Activated CD4-positive, alpha-beta T cell treated with anti-CD3 and anti-CD28 coated beads for 24 hours (primary cell): ENCODE measurements at regions not wholly inside any gene's neighbourhood (a gene's known extent, or its start where the extent isn't known, plus 50 kb on each side); places are given as distances from the start of the nearest gene placed in this dataset.
"Not testable (repeated sequence)": the region's sequence is repeated elsewhere in the genome, so short reads cannot be mapped to it uniquely, and the experiment has no call there.

Experiments used
- DNase-seq, 2 donors: peaks; one replicate each; pipeline ENCODE4 v3.0.0-alpha.2; 2020; ENCODE audit warnings: low read depth in 2 of 2

DNA sequence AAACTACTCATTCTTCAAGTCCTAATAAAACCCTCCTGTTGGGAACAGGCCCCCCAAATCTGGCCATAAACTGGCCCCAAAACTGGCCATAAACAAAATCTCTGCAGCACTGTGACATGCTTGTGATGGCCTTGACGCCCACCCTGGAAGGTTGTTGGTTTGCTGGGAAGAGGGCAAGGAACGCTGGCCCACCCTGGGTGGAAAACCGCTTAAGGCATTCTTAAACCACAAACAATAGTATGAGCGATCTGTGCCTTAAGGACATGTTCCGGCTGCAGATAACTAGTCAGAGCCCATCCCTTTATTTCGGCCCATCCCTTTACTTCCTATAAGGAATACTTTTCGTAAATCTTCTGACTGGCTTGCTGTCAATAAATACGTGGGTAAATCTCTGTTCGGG is 404.4 kb downstream of the METTL4 start:
- not testable (repeated sequence) for DNase-seq

DNA sequence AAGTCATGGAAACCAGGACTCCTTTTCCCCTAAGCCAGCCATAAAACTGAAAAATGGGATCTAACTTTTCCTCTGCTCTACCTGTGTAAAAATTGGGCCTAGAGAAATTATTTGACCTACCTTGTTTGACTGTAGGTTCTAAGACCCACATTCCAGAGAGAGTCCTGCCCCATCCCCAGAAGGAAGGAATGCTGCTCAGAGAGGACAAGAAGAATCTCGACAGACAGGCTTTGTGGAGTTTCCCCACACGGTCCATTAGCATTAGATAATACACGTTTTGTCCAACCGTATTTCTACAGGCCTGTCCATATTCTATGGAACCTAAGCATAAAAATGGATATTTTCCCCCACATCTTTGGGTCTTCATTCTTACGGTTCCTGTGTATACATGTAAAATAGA is 403.3 kb downstream of the METTL4 start:
- no peak for DNase-seq

DNA sequence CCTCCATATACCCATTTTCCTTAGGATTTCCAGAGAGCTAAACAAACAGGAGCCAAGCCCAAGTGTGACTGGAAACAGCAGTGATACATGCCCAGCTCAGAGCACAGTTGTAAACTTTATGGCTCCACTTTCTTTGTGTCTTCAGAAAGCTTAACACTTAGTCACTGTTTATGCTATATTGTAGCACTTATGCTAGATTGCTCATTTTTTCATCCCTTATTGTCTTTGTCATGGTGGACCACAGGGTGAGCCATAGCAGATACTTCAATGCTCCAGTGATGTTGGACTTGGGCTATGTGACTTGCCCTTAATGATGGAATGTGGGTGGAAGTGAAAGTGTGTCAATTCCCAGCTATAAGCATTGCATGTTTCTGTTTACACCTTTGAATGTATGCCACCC is 401.6 kb downstream of the METTL4 start:
- DNase-seq: no peak

DNA sequence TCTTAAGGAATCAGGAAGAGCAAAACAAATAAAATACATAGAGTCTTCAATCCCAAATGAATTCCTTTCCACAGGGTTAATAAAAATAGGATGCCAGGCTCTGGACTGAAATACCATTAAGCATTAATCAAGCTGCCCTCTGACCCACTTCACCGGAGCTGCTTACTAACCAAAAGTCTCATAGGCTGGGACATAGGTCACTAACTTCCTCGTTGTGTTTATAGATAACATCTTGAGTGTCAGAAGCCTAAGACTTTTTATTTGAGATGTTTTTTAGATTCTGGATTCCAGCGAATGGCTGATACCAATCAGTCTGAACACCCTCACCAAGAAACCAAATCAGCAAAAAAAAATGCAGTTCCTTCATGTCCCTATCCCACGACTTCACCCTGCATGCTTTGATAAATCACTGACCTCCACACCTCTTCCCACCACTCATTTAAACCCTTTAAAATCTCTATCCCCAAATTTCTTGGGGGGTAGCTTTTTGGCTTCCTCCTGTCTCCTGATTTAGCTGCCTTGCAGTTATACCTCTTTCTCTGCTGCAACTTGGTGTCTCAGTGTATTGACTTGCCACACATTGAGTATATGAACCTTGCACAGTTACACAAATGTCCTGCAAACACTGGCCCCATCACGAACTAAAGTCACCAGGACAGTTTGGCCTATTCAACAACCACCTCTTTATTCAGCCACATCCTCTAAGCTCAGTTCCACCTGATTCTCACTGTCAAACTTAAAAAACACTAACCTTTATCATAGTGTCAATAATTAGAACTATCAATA is 399.3 kb downstream of the METTL4 start:
- no peak for DNase-seq

DNA sequence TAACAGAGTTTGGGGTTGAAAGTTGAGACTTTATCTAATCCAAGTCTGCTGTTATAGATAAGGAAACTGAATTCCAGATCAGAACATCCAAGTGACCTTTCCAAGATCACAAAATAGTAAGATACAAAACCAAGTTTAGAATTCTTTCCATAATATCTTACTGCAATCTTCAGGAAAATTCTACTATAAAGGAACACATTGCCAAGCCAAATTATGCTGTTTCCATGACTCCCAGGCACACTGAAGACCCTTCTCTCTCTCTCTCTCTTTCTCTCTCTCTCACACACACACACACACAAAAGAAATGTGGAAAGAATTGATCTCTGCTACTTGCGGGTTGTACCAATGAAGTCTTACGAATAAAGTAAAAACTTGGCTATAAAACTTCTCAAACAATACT is 398.4 kb downstream of the METTL4 start:
- DNase-seq: no peak

DNA sequence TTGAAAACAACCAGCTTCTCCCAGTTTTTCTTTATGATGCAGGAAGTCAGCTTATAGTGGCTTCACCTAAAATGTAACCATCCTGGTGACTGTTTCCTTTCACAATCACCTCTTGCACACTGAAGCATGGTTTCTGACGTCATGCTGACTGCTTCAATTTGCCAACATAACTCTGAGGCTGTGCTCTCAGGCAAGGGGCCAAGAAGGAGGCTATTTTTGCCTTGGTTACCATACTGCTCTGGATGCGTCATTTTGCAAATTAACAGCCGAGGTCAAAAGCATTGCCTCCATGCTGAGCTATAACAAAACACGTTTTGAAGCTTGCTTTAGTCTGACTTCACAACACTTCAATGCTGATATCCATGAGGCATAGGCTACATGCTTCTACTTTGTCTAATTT is 397.8 kb downstream of the METTL4 start:
- DNase-seq: no peak

DNA sequence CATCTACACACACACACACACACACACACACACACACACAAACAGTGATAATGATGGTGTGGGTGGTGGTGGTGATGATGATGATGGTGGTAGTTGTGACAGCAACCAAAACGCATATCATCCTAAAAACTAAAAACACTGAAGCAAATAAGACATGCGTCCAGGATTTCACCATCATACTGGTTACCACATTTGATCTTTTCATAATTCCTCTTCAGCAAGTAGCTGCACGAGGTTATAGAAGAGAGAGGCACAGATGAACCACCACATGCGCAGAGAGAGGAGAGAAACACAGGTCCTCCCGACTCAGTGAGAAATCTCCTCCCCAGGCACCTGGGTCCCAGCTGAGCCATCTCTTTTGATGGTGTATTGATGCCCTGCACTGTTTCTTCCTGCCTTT is 393.3 kb downstream of the METTL4 start:
- DNase-seq: no peak

DNA sequence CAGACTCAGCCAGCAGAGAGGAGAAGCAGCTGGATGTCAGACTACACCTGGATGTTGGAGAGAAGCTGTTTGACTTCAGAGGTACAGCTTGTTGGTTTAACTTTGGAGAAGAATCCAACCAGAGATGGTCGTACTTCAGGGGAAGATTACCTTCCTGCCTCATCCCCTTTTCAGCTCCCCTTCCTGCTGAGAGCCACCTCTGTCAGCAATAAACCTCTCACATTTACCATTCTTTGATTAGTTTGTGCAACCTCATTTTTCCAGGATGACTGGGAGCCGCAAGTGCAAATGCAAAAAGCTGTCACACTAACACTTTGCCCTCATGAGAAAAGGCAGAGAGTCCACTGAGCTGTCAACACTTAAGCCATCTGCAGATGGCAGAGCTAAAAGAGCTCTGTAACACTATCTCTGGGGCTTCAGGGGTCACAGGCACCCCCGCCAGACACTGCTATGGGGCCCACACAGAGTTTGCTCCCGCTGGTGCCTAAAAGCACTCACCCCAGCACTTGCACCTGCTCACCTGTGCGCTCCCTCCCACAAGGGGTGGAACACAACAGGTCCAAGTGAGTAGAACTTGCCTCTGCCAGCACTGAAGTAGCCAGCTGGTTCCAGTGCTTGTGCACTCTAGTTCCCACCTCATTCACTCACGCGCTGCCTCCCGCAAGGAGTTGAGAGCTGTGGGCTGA is 391.7 kb downstream of the METTL4 start:
- no peak for DNase-seq

DNA sequence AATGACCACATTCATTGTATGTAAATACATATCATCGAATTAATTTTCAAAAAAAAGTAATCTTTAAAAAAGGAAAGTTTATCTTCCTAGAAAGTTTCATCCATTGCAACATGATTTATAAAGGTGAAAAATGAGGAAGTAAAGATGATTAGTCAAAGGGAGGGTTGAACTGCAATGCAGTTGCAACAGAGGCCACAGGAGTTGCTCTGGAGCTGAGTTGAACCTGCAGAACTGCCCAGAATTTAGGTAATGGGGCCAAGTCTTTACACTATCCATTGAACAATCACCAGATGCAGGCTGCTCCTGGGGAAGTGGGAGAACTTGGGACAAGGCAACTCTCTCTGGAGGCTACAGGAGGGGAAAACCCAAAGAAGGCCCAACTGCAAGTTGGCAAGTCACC is 390.7 kb downstream of the METTL4 start:
- DNase-seq: no peak

DNA sequence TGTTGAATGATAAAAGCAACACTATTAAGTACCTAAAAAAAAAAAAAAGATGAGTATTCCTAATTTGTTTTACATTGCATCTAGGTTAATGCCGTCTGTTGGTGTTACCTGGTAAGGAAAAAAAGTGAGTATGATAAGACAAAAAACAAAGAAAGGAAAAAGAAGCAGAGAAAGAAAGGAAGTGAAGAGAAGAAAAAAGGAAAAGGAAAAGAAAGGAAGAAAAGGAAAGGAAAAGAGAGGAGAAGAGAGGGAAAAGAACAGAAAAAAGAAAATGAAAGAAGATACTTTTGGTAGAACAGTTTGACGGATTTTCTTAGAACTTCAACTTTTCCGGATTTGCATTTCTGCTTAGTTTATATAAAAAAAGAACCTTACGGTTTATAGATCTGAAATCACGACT is 387.9 kb downstream of the METTL4 start:
- DNase-seq: no peak

DNA sequence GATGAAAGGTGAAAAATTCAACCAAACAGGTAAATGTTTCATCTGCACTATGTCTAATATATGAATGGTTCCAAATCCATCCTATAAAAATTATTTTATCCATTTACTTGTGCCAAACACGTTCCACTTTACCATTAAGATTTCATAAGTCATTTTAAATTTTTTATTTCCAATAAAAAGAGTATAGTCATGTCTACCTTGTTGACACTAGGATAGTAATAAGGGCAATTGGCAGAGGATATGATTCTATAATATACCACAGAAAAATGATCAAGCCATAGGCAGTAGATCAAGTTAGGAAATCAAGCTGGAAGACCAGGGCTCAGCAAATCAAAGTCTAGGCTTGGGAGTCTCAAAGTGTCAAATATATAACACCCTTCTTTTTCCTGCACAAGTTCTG is 384.3 kb downstream of the METTL4 start:
- DNase-seq: no peak

DNA sequence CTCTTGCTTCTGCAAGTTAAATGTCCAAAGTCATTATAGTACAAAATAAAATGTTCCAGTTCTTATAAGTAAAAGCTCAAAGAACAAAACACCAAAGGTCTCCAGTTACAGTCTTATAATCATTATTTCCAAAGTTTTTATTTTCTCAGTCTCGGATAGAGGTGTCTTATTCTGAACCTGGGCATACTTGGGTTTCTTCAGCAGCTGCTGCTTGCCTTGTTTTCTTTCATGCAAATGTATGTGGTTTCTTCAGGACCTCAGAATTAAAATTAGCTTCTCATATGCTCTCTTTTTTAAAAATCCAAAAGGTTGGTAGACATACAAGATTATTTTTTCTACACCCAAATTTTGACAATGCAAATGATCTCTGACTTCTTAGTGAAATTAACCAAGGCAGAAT is 383.0 kb downstream of the METTL4 start:
- no peak for DNase-seq

DNA sequence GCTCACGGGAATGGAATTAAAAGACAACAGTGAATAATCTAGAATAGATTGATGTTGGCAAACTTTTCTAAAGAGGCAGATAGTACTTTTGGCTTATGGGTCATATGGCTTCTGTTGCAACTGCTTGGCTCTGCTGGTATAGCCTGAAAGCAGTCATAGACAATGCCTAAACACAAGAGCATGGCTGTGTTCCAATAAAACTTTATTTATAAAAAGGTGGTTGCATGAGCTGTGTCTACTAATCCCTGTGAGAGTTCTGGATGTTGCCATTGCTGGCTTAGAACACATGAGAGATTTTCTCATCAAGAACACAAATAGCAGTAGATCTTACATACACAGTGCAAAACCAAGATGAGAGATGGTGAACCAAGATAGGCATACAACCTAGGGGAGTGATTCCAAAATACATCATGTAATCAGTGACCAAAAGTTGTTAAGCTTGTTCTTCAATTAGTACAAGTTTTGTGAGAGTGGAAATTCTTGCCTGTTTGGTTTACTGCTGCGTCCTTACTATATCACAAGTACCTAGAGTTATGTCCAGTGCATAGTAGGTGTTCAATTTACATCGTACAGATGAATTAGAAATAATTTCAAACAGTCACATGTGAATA is 380.0 kb downstream of the METTL4 start:
- DNase-seq: no peak

DNA sequence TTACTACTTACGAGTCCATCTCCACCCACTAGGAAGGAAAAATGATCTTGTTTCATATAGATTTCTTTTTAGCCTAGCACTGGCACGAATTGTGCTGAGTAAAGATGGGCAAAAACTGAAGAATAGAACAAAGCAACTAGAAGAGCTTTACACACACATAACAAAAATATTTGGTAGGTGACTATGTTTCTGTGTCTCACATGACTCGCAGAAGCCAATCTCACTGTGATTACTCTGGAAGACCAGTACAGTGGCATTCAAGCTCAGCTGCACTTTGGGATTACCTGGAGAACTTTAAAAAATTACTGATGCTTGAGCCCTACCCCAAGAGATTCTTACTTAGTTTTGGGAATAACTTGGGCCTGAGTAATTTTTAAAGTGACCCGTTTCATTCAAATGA is 378.7 kb downstream of the METTL4 start:
- no peak for DNase-seq

DNA sequence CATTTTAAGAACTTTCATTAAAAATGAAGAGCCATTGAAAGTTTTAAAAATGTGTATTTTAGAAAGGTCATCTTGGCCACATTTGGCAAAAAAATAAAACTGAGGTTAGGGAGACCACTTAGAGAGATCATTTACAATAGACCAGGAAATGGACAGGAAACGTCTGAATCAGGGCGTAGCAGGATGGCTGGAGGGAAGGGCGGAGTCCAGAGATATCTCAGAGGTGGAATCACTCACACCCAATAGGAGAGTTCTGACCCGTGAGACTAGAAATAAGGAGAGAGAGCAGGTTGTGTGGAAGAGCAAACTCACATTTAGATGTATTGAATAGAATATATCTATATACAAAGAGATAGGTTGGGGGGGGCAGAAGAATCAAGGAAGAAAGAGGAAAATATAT is 373.4 kb downstream of the METTL4 start:
- no peak for DNase-seq

DNA sequence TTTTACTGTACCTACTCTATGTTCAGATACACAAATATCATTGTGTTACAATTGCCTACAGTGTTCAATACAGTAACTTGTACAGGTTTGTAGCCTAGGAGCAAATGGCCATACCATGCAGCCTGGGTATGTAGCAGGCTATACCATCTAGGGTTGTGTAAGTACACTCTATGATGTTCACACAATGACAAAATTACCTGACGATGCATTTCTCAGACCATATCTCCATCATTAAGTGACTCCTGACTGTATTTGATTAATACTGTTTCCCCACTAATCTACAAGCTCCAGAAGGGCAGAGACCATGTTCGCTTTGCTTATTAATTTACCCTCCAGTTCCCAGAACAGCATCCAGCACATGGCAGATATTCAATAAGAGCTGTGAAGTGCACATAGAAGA is 372.2 kb downstream of the METTL4 start:
- DNase-seq: no peak

DNA sequence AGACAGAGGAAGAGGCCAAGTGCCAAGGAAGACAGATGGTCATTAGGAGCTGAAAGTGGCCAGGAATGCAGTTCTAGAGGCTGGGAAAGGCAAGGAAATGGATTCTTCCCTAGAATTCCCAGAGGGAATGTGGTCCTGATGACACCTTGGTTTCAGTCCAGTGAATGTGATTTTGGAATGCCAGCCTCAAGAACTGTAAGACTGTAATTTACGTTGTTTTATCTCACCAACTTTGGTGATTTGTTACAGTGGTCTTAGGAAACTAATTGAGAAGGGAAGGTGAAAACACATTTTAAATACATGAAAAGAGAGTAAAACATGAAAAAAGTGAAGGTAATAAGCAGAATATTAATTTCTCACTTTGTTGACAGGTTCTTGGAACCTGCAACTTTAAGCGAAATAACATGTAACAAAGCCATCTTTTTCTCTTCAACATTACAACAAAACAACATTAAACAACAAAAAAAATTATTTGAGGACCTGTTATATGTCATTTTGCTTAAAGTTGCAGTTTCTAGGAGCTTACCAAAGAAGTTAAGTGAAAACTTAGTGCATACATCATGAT is 370.2 kb downstream of the METTL4 start:
- no peak for DNase-seq

DNA sequence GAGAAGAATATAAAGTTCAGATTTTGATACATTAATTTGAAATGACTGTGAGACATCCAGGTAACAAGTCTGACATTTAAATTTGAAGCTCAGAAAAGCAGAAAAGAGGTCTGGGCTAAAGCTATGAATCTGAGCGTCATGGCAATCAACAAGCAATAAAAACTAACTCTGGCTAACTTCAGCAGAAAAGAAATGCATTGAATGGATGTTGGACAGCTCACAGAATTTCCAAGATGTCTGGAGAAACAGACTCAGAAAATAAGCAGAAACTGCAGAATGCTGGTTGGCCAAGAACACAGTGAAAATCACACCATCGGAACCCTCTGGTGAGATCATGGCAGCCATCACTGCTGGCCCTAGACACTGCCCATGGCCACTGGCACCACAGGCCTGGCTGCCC is 366.6 kb downstream of the METTL4 start:
- no peak for DNase-seq

DNA sequence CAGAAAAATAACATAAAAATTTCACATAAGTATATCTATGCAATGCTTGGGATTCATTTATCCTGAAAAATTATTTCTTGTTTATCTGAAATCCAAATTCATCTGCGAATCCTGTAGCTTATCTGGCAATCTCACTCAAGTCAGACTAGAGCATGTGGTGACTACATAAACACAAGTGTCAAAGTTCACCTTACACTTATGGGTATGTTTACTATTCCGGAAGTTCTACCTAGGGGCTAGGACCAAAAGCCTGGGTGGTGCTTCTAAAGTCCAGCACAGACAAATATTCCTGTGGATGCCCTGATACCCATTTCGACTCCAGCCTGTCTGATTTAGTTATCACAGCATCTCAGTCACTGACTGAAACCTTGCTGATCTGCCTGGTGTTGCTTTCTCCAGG is 364.0 kb downstream of the METTL4 start:
- no peak for DNase-seq

DNA sequence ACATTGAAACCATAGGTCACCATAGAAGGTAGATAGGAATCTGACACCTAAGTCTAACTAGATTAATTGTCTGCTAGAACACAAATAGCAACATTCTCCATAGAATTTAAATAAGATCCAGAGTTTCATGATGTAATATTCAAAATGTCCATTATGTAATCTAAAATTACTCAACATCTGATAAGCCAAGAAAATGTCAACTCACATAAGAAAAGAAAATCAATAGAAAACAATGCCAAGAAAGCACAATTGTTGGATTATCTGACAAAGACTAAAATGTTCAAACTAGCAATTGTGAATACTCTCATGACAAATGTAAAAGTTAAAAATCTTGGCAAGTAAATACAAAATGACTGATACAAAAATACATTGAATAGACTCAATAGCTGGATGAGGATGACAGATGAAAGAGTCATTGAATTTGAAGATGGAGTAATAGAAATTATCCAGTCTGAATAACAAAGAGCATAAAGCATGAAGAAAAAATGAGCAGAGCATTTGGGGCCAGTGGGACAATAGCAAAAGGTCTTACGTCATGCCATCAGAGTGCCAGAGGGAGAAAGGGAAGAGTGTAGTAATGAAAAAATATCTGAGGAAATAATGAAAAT is 358.6 kb downstream of the METTL4 start:
- DNase-seq: no peak

DNA sequence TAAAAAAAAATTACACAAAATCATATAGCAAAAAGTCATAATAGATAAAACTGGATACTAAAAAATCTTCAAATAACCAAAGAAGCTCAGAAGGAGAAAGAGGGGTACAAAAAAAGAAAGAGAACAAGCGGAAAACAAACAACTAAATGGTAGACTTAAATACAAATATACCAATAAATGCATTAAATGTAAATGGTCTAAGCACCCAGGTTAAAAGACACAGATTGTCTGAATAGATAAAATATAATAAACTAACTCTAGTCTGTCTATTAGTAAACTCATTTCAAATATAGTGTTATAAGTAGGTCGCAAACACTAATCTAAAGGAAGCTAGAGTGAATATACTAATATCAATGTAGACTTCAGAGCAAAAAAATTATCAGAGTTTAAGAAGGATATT is 357.4 kb downstream of the METTL4 start:
- DNase-seq: no peak

DNA sequence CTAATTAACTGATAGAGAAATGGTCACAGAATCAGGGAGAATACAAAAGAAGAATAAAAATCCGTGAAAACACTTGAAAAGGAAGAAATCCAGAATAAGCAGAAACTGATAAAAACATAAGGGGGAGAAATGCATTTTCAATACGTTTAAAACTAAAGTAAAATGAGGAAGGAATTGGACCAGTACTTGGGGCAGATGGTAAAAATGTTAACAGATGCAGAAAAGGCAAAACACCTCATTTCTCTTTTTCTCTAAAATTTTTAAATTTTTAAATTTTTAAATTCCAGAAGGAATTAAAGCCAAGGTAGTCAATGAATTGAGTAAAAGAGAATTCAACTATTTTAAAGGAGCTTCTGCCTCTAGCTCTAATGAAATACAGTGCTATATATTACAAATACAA is 353.9 kb downstream of the METTL4 start:
- no peak for DNase-seq

DNA sequence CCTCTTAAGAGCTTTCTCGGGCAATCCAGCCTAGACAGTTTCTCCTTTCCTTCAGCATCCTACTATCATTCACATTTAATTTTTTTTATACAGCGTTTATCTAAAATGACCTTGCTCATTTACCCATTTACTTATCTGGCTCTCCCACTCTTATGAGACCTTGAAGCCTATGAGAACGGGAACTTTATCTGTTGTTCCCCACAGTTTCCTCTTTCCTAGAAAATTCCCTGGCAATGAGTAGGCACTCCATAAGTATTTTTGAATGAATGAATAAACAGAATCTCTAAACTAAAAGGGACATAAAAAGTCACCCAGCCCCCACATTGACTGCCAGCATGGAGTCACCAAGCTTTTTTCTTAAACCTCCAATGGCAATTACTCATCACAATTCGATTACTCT is 353.2 kb downstream of the METTL4 start:
- no peak for DNase-seq
